Activated naive CD4-positive, alpha-beta T cell treated with anti-CD3 and anti-CD28 coated beads, Interleukin-2, amount 50 U/mL, for 24 hours (primary cell): ENCODE measurements at regions not wholly inside any gene's neighbourhood (a gene's known extent, or its start where the extent isn't known, plus 50 kb on each side); places are given as distances from the start of the nearest gene placed in this dataset.

Experiments
- H3K27ac Mint-ChIP-seq: one replicate; pipeline ENCODE4 v1.8.0; 2021; ENCODE audit warnings: mild to moderate bottlenecking, mixed read lengths
- H3K27me3 Mint-ChIP-seq: one replicate; pipeline ENCODE4 v1.8.0; 2021; ENCODE audit warnings: mixed read lengths
- H3K36me3 Mint-ChIP-seq: one replicate; pipeline ENCODE4 v1.8.0; 2021; ENCODE audit warnings: mixed read lengths
- H3K4me1 Mint-ChIP-seq: one replicate; pipeline ENCODE4 v1.8.0; 2021; ENCODE audit warnings: mixed read lengths
- H3K4me3 Mint-ChIP-seq: one replicate; pipeline ENCODE4 v1.8.0; 2021; ENCODE audit warnings: mild to moderate bottlenecking, mixed read lengths
- H3K9me3 Mint-ChIP-seq: one replicate; pipeline ENCODE4 v1.8.0; 2021; ENCODE audit warnings: mixed read lengths

GRCh38 chr20:7497985-7498384 is 442.3 kb downstream of the HAO1 start:
- Mint-ChIP-seq H3K4me1 (no peaks in the 10 kb centered on the region), H3K9me3 (peaks cover under 1% of the 10 kb centered on the region)

GRCh38 chr20:7499201-7499600 is 441.1 kb downstream of the HAO1 start:
- Mint-ChIP-seq H3K27ac (no peak overlapping the region), H3K36me3 (no peaks in the 10 kb centered on the region), H3K4me1 (no peaks in the 10 kb centered on the region), H3K9me3 (peaks cover 4% of the 10 kb centered on the region), H3K27me3 (no peaks in the 10 kb centered on the region), H3K4me3 (no peak overlapping the region)

More at GRCh38 chr20:7497985-7498384, 442.3 kb downstream of the HAO1 start:
- Mint-ChIP-seq H3K27me3 (no peaks in the 10 kb centered on the region), H3K27ac (no peak overlapping the region), H3K4me3 (no peak overlapping the region), H3K36me3 (no peaks in the 10 kb centered on the region)

DNA sequence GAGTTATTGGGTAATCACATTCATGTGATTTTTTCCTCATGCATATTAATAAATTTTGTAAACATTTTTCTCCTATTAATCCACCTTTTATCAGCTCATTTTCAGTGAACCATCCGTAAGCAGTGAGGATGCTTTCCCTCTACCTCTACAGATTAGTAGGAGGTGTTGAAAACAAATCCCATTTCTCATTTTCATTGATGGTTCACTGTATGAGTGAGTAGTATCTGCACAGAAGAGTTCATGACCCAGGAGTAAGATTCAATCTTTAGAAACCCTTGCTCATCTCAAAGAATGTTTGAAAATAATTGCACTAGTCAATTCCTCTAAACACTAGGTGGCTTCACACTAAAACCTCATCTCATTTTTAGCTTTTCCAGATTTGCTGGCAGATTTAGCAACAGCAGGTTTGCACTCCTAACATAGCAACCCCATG is 440.0 kb downstream of the HAO1 start:
- Mint-ChIP-seq H3K9me3 (peaks cover 4% of the 10 kb centered on the region), H3K27ac (no peak overlapping the region), H3K36me3 (no peaks in the 10 kb centered on the region), H3K4me1 (no peaks in the 10 kb centered on the region), H3K27me3 (no peaks in the 10 kb centered on the region), H3K4me3 (no peak overlapping the region)

DNA sequence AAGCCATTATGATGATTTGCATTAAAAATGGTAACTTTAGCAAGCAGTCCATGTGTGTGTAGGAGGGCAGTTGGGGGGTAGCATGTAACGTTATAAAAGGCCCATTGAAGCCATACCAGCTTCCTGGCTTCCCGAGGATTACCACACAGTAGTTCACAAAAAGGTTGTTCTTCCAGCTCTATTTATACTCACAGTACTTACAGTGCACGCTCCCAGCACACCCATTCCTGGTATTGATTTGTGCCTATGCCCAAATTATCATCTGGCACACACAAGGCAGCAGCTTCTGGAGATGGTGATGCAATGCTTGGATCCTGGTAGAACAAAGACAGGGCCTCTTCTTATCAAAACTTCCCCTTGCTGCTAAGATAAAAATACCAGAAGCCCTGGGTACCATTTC is 436.8 kb downstream of the HAO1 start:
- Mint-ChIP-seq H3K4me3 (no peak overlapping the region), H3K27me3 (no peaks in the 10 kb centered on the region), H3K4me1 (no peaks in the 10 kb centered on the region), H3K27ac (no peak overlapping the region), H3K36me3 (no peaks in the 10 kb centered on the region), H3K9me3 (peaks cover 4% of the 10 kb centered on the region)

DNA sequence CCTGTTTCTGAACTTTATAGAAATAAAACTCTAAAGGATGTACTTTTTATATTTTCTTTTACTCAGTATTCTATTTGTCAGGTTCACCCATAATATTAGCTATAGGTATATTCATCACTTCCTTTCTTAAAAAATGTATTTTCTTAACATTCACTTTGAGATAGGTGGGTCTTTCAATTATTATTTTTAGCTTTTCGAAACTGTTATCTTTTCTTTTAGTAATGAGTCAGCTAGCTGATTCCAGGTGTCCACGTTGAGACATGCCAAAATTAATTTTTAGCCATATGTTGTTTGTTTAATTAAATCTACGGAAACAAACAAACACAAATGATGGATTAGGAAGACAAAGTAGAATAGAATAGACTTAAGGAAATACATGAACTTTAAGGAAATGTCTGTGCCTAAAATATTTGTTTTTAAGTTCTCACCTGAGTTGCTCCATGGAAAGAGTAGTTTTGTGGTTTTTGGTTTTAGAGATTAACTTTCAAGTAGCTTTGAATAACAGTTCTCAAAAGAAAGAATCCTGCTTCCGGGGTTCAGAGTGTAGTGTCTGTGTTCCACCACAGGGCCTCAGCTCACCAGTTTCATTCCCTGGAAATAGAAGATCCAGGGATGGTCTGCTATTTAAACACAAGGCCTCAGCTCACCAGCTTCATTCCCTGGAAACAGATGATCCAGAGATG is 435.0 kb downstream of the HAO1 start:
- Mint-ChIP-seq H3K4me3 (no peak overlapping the region), H3K27me3 (no peaks in the 10 kb centered on the region), H3K27ac (no peak overlapping the region), H3K4me1 (no peaks in the 10 kb centered on the region), H3K36me3 (no peaks in the 10 kb centered on the region), H3K9me3 (peaks cover 4% of the 10 kb centered on the region)

- Mint-ChIP-seq H3K4me3 (no peak overlapping the region), H3K36me3 (no peaks in the 10 kb centered on the region), H3K4me1 (no peaks in the 10 kb centered on the region), H3K27me3 (no peaks in the 10 kb centered on the region), H3K9me3 (peaks cover 4% of the 10 kb centered on the region), H3K27ac (no peak overlapping the region)
Measured at GRCh38 chr20:7505835-7506221, 434.4 kb downstream of the HAO1 start.

DNA sequence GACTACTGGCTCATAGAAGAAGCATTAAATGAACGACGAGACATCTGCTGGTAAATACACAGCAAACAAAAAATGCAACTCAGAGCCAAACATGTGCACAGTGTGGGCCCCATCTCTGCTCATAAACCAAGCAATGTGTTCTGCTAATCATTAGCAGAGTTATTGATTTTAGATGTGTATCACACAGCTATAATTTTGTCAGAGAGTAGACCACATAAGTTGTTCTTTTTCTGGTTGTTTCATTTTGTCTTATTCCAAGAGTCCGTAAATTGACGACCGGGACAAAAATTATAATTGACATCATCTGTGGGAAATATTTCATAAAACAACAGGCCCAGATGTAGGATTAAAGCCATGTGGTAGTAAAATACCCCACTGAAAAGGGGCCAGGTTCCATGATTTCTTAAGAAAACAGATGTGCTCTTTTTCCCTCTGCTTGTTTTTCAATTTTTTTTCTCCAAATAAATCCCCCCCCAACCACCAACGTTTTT is 423.6 kb downstream of the HAO1 start:
- H3K27ac Mint-ChIP-seq, result no peak overlapping the region
- peaks cover 5% of the 10 kb centered on the region for H3K9me3 Mint-ChIP-seq
- no peaks in the 10 kb centered on the region for H3K27me3 Mint-ChIP-seq
- H3K36me3 Mint-ChIP-seq, result no peaks in the 10 kb centered on the region
- no peak overlapping the region for H3K4me3 Mint-ChIP-seq
- H3K4me1 Mint-ChIP-seq, result no peaks in the 10 kb centered on the region

- Mint-ChIP-seq H3K4me3 (no peak overlapping the region), H3K4me1 (no peaks in the 10 kb centered on the region), H3K27me3 (no peaks in the 10 kb centered on the region), H3K9me3 (peaks cover 5% of the 10 kb centered on the region), H3K36me3 (no peaks in the 10 kb centered on the region), H3K27ac (no peak overlapping the region)
Measured at GRCh38 chr20:7520361-7520760, 419.9 kb downstream of the HAO1 start.

- Mint-ChIP-seq H3K36me3 (no peaks in the 10 kb centered on the region), H3K4me3 (no peak overlapping the region), H3K27ac (no peak overlapping the region), H3K4me1 (no peaks in the 10 kb centered on the region), H3K9me3 (peaks cover 5% of the 10 kb centered on the region), H3K27me3 (no peaks in the 10 kb centered on the region)
Measured at GRCh38 chr20:7523288-7523687, 417.0 kb downstream of the HAO1 start.

DNA sequence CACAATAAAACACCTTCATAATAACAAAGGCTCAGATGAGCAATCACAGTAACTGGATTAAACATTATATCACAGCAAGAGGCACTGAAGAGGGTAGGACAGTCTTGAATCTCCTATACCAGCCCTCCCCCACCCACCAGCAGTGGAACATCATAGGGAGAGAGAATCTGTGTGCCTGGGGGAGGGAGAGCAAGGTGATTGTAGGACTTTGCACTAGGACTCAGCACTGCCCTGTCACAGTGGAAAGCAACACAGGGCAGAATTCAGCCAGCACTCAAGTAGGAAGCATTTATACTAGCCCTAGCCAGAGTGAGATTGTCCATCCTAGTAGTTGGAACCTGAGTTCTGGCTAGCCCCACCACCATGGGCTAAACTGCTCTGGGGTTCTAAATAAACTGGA is 400.2 kb downstream of the HAO1 start:
- H3K36me3 Mint-ChIP-seq, result no peaks in the 10 kb centered on the region
- peaks cover 1% of the 10 kb centered on the region for H3K27me3 Mint-ChIP-seq
- H3K4me1 Mint-ChIP-seq, result no peaks in the 10 kb centered on the region
- H3K27ac Mint-ChIP-seq, result no peak overlapping the region
- H3K4me3 Mint-ChIP-seq, result no peak overlapping the region
- peaks cover 17% of the 10 kb centered on the region for H3K9me3 Mint-ChIP-seq

DNA sequence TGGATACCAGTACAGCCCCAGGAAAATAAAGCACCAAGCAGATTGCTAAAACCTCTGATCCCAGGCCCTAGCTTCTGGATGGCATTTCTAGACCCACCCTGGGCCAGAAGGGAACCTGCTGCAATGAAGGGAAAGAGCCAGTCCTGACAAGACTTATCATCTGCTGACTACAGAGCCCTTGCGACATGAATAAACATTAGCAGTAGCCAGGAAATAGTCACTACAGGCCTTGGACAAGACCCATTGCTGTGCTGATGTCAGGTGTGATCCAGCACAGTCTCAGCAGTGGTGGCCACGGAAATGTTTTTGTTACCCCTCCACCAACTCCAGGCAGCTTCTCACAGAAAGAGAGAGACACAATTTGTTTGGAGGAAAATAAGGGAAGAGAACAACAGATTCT is 399.3 kb downstream of the HAO1 start:
- no peak overlapping the region for H3K27ac Mint-ChIP-seq
- no peaks in the 10 kb centered on the region for H3K36me3 Mint-ChIP-seq
- peaks cover 17% of the 10 kb centered on the region for H3K9me3 Mint-ChIP-seq
- H3K27me3 Mint-ChIP-seq, result peaks cover 1% of the 10 kb centered on the region
- no peaks in the 10 kb centered on the region for H3K4me1 Mint-ChIP-seq
- no peak overlapping the region for H3K4me3 Mint-ChIP-seq

DNA sequence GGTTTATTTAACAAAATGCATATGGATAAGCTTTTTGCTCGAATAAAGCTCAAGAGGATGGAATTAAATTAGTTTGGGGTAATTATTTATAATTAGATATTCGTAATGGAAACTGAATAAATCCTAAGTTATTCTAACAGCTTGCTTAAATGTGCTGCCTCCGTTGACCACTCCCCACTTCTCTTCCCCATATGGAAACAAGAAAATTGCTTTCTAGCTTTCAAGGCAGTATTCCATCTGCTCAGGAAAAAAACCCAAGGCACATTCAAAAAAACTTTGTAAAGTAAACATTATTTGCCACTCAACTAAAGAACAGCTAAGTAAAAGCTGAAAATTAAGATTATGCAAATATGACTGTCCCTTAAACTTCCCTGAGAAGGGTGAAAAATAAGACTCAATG is 369.2 kb downstream of the HAO1 start:
- no peaks in the 10 kb centered on the region for H3K4me1 Mint-ChIP-seq
- H3K27ac Mint-ChIP-seq, result no peak overlapping the region
- no peaks in the 10 kb centered on the region for H3K27me3 Mint-ChIP-seq
- H3K36me3 Mint-ChIP-seq, result no peaks in the 10 kb centered on the region
- peaks cover 7% of the 10 kb centered on the region for H3K9me3 Mint-ChIP-seq
- H3K4me3 Mint-ChIP-seq, result no peak overlapping the region

GRCh38 chr20:7571521-7572055 is 368.7 kb downstream of the HAO1 start:
- H3K27me3 Mint-ChIP-seq, result no peaks in the 10 kb centered on the region
- H3K4me1 Mint-ChIP-seq, result no peaks in the 10 kb centered on the region
- no peak overlapping the region for H3K4me3 Mint-ChIP-seq
- no peaks in the 10 kb centered on the region for H3K36me3 Mint-ChIP-seq
- H3K9me3 Mint-ChIP-seq, result peaks cover 9% of the 10 kb centered on the region
- H3K27ac Mint-ChIP-seq, result no peak overlapping the region

GRCh38 chr20:7579888-7580287 is 360.4 kb downstream of the HAO1 start:
- Mint-ChIP-seq H3K9me3 (peaks cover 5% of the 10 kb centered on the region), H3K27ac (no peak overlapping the region), H3K27me3 (no peaks in the 10 kb centered on the region), H3K4me1 (no peaks in the 10 kb centered on the region), H3K4me3 (no peak overlapping the region), H3K36me3 (no peaks in the 10 kb centered on the region)

GRCh38 chr20:7585126-7585679 is 355.1 kb downstream of the HAO1 start:
- Mint-ChIP-seq H3K4me1 (no peaks in the 10 kb centered on the region), H3K36me3 (no peaks in the 10 kb centered on the region), H3K9me3 (peaks cover 4% of the 10 kb centered on the region)

DNA sequence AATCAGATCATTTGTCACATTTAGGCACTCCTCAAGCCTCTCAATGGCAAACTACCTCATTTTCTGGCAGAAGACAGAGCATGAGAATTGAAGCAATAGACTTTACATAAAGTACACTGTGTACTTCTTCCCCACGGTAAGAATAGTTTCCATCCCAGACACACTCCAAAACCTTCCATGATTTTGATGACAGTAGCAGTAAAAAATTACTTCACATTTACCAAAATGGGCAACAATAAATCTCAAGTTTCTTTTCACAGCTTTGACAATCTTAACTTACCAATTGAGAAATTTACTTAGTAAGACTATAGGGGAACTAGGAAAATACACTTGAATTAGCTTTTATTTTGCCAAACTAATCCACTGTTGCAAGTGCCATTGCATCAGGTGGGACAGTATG is 353.8 kb downstream of the HAO1 start:
- H3K36me3 Mint-ChIP-seq, result no peaks in the 10 kb centered on the region

More at GRCh38 chr20:7585126-7585679, 355.1 kb downstream of the HAO1 start:
- Mint-ChIP-seq H3K27ac (no peak overlapping the region), H3K27me3 (no peaks in the 10 kb centered on the region), H3K4me3 (no peak overlapping the region)

More for the DNA sequence above, 353.8 kb downstream of the HAO1 start:
- H3K4me3 Mint-ChIP-seq, result no peak overlapping the region
- H3K27me3 Mint-ChIP-seq, result no peaks in the 10 kb centered on the region
- H3K4me1 Mint-ChIP-seq, result no peaks in the 10 kb centered on the region
- H3K27ac Mint-ChIP-seq, result no peak overlapping the region
- H3K9me3 Mint-ChIP-seq, result peaks cover 4% of the 10 kb centered on the region
